ENCODE measurements at regions not wholly inside any gene's neighbourhood (a gene's known extent, or its start where the extent isn't known, plus 50 kb on each side); places are given as distances from the start of the nearest gene placed in this dataset.

- TF ChIP-seq CTCF (IDR thresholded peaks at IDR 0.05; ENCODE audit: low read depth, low read length) (no peak), POLR2A (IDR thresholded peaks at IDR 0.05; ENCODE audit: extremely low read depth, insufficient read length) (no peak), MYC (IDR thresholded peaks at IDR 0.05; ENCODE audit: low read depth, low read length) (no peak)
Observed at GRCh38 chr1:170332801-170333200, 187.0 kb downstream of the NTMT2 start.

Measured in NB4 (cell line).